DMS153 (cell line): ENCODE measurements at regions not wholly inside any gene's neighbourhood (a gene's known extent, or its start where the extent isn't known, plus 50 kb on each side); places are given as distances from the start of the nearest gene placed in this dataset.

Source experiments
- DNase-seq: peaks from one replicate; lab custom pipeline; 2025; lab: John Stamatoyannopoulos, UW

DNA sequence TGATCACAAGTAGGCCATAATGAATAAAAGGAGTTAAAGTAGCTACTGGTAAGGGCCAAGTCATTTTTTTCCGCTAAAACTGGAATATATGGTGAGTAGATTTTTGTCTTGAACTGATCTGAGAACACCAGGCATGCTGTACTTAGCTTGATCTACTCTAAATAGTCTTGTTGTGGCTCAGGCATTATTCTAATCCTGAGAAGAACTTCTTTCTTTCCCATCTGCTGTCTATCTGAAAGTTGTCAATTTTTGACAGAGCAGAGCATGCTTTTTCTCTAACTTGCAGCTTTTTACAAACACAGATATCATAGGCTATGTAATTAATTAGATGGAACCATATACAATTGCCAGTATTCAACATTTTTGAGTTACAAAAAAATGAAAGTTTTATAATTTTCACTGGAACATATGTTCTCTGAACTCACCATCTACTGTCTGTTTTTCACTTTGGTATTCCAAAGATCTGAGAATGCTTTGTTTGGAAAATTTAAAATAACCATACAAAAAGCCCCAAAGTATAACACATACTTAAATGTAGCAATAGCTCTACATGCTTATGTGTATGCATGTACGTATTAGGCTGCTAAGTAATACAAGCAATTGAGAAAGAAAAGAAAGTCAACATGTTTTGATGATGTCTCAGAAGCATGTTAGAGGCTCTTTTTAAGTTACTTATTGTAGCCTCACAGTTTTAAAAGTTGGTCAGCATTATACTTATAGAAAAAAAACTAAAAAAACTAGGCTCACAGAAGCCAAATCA is 542.7 kb upstream of the LUZP2 start:
- DNase-seq = no peak

DNA sequence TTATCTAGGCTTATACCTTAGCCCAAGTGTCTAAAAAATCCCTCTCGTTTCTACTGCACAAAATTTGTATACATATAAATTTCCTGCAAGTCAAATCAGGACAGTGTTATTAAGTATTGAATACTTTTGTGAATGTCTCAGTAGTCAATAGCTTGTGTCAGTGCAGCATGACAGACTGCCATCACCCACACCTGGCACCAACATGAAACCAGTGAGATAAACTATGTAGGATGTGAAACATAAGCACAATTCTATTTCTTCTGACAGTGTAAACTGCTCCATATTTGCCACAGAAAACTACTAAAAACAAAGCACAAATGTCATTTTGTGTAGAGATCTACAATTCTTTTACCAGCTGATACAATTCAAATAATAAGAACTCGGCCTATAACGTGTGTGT is 542.1 kb upstream of the LUZP2 start:
- DNase-seq = no peak

DNA sequence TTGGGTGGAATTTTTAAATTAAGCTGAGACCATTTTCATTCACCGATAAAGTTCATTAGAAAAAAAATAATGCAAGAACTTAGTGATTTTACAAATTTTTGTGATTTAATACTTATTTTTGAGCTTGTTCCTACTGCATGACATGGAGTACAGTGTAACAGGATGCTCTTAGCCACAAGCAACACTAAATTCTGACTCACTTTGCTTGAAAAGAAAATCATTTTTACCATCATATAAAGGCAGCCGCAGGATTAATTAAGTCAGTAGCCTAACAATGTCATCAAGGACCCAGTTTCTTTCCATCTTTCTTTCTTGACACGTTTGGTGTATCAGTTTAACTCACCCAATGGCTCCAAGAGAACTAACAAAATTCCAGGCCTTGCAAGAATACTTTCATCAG is 540.3 kb upstream of the LUZP2 start:
- DNase-seq = no peak

DNA sequence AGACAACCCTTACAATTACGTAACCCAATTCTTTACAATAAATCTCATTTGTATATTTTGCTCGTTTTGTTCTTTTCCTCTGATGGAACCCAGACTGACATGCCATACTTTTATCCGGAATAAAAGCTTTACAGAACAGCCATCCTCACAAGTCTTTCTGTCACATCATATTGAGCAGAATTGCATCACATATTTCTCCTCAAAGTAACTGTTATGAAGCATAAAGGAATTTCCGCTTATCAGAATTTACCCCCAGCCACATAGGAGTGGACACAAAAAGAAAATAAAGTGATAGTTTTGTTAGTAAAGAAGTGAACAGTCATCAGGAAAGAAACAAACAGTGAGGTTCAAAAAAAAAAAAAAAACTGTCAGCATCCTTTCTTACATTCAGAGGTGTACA is 539.5 kb upstream of the LUZP2 start:
- DNase-seq = no peak

DNA sequence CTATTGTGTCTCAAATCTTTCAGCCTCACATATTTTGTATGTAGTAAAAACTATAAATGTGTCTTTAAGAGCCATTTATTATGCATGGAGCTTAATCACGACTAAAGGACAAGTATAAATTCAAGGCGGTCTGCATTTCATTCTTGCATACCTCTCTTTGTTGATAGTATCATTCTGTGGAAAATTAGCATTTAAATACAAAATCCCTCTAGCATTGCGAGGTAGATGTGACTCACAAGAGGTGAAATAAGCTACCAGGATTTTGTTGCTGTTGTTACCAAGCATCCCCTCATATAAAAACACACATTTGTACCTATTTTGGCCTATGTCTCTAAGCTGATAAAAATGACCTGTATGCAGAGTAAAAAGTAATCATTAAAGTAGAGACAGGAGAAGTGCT is 537.4 kb upstream of the LUZP2 start:
- no peak for DNase-seq

DNA sequence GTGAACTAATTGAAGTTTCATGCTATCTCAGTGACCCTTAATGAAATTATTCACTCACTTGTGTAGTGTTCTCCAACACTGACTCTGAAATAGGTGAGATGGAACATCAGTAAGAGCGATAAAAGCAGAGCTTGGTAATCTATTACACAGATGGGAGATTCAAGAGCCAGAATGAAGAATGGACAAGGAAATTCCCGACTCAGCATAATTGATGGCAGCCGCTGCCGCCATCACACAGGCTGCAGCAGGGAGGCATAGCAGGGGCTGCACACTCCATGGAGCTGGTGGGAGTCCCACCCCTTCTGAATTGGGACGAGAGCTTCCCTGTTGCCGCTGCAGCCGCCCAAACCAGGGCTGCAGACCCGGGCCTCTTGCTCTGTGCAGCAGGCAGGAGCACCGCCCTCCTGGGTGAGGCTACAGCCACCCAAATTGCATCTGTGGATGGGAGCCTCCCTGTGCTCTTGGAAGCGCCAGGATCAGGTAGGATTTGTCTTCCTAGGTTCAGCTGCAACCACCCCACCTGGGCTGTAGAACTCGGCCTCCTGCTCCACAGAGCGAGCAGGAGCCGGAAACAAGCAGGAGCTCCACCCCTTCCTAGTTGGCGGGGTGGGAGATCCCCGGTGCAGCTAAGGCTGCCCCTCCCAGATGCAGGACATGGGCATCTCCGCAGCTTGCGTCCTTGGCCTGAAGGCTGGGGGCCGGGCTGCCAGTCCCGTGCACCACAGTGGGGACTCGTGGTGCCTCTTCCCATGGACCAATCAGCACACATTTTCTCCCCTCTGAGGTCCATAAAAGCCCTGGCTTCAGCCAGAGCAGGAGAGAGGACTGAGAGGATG is 535.1 kb upstream of the LUZP2 start:
- no peak for DNase-seq

DNA sequence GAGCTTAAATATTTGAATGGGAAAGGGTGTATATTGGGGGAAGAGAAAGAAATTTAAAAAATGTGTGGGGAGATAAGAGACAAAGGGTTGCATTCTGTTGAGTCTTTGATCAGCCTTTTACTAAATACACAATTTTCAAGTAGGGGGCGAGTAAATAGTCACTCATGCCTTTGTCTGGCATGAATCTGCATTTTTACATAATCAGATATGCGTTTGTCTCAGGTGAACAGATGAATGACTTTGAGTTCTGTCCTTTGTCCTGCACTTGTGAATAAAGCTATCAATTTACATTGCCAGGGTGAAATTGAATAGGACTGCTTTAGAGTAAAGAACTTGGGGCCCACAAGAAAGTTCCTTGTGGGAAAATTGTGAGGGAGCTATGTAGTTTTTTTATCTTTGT is 523.6 kb upstream of the LUZP2 start:
- no peak for DNase-seq

DNA sequence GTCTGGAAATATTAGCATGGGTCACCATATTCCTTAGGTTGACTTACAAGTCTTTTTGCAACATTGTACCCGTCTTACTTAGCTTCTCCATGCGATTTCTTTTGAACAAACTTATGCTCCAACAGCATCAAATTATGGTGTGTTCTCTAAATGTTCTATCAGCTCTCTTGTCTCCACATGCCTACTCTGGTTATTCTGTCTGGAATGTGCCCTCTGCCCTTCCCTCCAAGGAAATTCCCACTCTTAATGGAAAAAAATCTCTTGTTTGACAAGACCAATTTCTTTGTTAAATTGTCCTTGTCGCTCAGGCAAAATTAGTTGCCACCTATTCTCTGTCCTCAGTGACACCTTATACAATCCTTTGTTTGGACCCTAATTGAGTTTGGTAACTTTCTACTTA is 522.8 kb upstream of the LUZP2 start:
- no peak for DNase-seq

DNA sequence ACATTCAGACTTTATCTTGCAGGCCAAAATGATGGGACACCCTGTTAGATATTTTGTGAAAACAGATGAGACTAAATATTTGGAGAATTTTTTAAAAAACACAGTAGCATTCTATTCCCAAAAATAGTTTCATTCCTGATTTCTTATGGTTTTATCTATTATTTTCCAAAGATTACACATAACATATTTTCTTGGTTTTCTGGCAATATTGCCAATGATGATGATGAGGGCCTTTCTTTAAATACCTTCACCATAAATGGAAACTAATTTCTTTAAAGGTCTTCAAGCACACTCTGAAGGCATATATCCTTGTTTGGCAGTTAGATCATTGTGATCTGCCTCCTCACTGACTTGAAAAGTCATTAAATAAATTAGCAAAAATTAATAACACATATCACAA is 522.3 kb upstream of the LUZP2 start:
- no peak for DNase-seq

DNA sequence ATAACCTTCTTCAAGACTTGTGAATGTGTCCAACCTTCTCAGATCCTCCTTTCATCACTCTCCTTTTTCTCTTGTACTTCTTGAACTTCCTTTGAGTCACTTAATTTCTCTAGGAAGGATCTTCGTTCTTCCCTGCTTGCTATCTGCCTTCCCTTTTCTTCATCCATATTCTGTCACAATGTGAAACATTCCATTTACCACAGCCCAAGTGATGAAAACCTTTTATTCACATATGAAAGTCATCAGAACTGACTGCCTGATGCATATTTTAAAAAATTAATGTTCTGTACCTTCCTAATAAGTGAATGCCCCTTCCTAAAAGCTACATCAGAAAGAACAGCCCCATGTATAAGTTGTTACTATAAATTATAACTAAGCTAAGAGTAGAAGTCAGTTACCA is 520.4 kb upstream of the LUZP2 start:
- no peak for DNase-seq

DNA sequence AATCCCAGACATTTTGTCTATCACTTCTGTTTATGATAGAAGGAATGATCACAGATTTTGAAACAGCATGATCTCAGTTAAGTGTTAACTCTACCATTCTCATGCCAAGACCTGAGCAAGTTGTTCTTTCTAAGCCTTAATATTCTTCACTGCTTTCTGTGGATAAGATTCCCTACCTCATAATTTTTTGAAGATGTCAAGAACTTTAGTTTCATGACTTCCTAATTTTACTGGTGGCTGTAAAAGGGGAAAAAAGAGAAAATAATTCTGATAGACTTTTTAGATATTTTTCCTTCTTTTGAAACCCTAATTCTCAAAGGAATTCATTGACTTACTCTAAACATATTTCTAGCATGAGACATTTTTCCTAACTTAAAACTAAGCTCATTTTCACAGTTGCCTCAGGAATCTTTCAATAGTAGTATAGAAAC is 520.0 kb upstream of the LUZP2 start:
- no peak for DNase-seq

DNA sequence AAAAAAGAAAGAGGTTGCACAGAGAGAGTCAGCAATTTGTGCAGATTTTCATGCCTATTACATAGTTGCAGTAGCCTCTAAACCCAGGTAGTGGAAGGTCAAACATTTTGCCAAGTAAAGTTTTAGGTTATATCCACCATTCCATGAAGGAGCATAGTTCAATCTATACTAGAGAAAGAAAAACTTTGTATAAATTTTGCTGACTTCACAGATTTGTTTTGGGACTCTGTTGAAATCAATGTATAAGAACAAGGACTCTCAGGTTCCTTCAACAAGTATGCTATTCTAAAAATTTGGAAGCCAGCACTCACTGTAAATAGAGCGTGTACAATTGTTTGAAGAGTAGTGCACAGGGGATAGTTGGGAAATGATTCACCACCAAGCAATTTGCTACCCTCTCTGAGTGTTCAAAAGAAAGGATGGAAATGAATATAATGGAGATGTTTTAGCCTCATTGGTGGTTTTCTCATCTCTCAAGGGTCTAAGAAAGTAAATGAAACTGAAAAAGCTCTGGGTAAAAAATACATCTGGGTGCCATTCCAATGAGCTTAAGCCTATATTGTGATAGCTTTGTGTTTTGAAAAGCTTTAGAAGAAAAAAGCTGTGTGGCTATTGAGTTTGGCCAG is 508.4 kb upstream of the LUZP2 start:
- no peak for DNase-seq

DNA sequence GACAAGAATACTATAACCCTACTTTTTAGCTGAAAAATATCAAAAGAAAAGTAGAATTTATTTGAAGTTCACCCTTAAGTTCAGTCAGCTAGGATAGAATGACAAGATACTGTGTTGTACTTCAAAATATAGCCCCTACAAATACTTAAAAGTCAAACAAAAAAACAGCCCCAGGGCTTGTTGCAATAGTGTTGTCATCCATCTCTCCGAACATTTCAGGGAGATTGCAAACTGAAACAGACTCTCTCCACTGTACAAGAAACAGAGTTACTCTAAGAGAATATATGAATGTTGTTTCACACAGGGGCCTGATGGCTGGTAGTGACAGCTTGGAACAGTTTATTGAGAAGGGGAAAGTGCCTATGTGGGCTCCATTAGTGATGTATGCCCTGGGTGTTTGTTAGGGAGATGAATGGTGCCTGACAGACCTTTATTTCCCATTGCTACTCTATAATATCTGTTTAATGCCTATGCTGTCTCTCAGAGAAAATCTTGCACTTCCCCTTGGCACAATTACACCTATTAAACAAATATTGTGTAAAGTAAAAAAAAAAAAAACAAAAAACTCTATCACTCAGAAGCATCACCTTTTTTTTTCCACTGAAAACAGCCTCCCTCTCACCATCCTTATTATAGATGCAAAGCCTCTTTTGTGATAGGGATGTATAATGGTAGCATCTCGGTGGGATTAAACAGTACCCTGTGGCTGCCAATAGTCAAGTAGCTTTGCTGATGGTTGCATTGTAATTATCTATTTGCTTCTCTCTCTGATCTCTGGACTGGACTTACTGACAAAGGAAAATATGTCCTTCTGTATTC is 506.3 kb upstream of the LUZP2 start:
- DNase-seq = no peak

DNA sequence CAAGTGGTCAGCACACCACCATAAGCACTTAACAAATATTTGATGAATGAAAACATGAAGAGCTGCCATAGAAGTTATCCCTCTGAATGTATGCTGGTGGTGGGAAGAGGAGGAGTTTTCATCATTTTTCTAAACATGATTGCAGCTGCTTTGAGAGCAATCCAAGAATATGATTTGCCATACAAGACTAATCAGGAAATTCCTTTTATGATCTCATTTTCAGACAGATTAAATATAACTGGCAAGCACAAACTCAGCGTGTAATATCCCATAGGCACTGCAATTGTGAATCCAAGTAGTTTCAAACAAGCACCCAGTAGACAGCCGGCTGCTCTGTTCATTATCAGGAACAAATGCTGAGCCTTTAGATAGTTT is 505.7 kb upstream of the LUZP2 start:
- no peak for DNase-seq

DNA sequence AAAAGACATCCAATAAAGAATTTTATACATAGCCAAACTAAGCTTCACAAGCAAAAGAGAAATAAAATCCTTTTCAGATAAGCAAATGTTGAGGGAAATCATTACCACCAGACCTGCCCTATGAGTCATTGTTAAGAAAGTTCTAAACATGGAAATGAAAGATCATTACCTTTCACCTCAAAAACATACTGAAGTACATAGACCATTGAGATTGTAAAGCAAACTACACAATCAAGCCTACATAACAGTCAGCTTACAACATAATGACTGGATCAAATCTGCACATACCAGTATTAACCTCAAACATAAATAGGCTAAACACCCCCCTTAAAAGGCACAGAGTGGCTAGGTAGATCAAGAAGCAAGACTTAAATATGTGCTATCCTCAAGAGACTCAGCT is 501.0 kb upstream of the LUZP2 start:
- no peak for DNase-seq

DNA sequence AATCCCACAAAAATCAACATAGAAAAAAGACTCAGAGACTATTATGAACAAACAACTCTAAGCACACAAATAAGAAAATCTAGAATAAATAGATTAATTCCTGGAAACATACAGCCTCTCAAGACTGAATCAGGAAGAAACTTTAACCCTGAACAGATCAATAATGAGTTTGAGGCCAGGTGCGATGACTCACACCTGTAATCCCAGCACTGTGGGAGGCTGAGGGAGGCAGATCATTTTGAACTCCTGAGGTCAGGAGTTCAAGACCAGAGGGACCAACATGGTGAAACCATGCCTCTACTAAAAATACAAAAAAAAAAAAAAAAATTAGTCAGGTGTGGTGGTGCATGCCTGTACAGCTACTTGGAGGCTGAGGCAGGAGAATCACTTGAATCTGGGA is 499.5 kb upstream of the LUZP2 start:
- DNase-seq = no peak

DNA sequence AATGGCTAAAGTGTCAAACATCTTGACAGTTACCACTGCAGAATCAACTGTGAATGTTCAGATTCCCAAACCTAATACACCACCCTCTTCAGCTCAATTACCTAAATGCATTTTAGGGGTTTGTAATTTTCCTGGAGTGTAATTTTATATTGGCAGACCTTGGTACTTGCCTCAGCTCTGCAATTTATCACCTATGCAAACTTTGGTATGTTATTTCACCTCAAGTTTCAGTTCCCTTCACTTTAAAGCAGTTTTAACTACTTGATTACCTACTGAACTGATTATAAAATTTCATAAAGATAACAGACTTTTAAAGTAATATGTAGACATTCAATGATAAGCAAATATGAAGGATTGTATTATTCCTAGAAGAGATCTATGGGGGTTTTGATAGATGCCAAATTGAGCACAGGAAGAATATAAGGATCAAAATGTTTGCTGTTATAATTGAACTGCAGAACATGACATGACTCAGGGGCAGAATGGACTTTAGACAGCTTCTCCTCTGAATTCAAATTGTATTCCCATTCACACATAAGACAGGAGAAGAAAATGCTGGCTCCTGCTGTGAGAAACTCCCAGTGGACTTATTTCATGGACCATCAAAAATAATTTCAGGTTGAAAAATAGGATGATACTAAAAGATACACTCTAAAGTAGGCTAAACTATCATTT is 491.5 kb upstream of the LUZP2 start:
- no peak for DNase-seq

DNA sequence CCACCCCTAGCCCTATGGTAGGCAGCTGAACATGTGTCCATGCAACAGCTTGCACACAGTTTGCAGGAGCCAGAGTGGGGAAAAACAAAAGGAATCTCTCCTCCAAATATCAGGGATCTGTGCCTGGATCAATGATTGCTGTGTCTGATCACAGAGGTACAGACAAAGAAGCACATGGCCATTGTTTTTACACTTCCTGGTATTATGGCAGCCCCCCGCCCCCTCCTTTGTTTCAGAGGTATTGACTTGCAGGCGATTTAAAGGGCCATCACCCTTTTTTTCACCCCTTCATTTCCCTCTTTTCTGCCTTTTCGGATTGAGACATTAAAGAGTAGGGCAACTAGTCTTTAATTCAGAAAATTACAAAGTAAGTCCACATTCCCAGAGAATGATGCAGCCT is 453.0 kb upstream of the LUZP2 start:
- DNase-seq = no peak

DNA sequence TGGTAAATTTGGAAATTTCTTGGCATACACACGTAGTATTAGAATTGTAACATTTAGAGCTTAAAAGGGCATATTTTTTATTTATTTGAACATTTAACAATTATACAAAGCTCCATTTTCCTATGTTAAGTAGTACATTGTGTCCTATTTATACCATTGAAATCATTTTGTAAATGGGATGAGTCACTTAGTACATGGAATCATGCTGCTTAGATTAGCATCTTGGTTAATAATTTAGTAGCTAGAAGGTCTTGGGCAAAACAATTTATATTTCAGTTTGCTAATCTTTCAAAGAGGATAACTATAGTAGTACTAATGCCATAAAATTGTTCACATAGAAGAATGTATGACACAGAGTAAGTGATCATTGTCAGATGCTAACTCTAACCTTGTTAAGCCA is 450.1 kb upstream of the LUZP2 start:
- DNase-seq = no peak

DNA sequence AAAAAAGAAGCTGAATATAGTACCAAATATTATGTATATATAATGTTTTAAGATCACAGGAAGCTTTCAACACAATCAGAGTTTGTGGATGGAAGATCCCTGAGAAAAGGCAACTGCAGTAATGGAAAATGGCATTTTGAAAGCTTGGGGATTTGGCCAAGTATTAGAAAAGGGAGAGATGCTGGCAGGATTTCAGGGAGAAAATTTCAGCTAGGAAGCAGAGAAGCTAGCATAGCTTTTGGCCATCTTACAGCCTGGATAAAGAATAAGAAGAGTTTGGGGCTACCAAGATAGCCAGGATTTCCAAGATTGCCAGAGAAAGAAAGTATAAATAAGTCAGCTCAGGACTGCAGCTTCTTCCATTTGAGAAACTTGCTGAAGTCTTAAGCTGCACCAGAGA is 440.8 kb upstream of the LUZP2 start:
- DNase-seq = no peak

DNA sequence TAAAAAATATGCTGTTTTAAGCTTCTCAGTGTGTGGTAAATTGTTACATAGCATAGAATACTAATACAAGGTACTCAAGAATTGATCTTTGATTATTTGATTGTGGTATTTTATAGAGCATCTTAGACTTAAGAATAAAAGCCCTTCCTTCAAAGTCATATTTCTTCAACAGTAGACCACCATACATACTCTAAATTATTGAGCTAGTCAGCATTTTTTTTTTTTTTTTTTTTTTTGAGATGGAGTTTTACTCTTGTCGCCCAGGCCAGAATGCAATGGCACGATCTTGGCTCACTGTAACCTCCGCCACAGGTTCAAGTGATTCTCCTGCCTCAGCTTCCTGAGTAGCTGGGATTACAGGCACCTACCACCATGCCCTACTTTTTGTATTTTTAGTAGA is 436.7 kb upstream of the LUZP2 start:
- DNase-seq = no peak
